NCI-H146 (cell line): ENCODE measurements at regions not wholly inside any gene's neighbourhood (a gene's known extent, or its start where the extent isn't known, plus 50 kb on each side); places are given as distances from the start of the nearest gene placed in this dataset.

Source experiments
- DNase-seq: peaks from one replicate; lab custom pipeline; 2025; lab: John Stamatoyannopoulos, UW

DNA sequence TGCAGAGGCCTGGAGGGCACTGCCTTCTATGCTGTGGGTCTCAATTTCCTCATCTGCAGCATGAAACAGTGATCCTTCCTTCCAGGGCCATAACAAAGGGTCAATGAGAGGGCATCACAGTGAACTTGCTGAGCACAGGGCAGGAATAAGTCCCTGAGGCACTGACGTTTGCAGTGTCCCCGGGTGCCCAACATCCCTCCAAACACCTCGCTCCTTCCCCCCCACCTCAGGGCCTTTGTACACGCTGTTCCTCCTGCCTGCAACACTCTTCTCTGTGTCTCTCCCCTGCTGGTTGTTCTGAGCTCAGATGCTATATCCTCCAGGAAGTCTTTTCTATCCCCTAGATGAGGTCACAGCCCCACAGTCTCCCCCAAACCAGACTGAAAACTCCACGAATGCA is 59.7 kb upstream of the TCF20 start:
- DNase-seq, result no peak

DNA sequence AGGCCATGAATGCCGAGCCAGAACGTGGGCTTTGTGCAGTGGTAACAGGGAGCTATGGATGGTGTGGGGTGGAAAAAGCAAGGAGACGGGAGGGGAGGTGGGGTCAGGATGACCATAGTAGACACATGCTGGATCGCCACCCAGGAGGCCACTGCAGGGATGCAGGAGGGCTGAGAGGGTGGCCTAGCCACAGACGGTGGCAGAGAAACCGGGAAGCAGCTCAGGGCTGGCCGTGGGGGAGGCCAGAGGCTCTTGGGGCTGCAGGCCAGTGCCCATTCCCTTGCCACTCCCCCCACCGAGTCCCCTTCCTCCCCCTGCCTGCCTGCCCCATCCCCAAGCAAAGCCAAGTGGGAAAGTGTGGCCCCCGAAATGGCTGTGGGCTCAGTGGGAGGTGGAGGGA is 59.1 kb upstream of the TCF20 start:
- no peak for DNase-seq

DNA sequence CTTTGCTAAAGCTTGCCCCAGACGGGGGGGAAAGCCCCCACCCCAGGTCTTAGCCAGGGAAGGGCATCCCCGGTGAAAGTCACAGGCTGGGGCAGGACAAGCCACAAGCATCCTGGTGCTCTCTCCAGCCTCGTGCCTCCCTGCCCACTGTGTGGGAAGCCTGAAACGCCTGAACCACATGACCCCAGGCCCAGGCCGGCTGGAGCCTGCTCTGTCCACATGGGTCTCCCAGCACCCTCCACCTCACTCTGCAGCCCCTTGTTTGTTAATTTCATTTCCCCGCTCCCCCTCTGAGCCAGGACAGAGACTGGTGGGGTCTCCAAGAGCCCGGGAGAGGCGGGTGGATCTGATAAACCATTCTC is 58.3 kb upstream of the TCF20 start:
- no peak for DNase-seq

DNA sequence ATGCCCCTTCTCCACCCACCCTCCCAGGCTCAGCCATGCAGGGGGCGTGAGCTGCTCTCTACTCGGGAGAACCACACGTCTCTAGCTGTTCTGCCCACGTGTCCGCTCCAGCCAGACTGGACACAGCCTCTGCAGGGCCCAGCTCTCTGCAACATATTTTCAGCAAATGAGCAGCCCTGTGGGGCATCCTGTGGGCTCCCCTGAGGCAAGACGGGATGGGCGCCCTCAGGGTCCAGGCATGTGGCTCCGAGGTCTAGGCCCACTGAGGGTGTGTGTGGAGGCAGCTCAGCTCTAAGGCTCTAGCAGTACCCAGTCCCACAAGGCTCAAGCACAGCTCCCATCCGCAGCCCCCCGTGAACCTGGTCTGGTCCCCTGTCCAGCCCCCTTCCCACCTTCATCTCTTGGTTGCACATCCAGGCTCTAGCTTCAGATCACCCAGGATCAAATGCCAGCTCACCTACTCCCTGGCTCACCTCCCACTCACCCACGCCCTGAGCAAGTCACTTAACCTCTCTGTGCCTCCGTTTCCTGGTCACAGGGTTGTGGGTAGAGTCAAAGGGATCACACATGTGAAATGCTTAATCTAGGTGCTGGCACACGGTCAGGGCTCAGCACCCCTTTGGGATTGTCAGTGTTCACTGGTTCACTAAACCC is 57.8 kb upstream of the TCF20 start:
- no peak for DNase-seq

GRCh38 chr22:42327462-42328129 is 57.1 kb upstream of the TCF20 start:
- DNase-seq, result no peak

DNA sequence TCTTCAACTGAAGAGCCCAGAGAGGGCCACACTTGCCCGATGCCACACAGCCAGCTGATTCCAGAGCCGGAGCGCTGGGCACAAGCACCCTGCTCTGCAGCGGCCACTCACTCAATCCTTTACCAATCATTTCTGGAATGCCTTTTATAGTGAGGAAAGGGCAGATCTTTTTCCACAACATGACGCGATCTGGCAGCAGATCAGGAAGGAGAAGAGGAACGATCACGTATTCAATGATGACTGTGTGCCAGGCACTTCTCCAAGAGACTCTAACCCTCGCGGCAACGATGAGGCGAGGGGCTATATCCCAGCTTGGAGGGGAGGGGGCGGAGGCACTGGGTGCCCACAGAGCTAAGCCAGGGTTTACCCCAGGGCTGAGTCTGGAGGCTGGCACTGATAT is 56.3 kb upstream of the TCF20 start:
- no peak for DNase-seq

DNA sequence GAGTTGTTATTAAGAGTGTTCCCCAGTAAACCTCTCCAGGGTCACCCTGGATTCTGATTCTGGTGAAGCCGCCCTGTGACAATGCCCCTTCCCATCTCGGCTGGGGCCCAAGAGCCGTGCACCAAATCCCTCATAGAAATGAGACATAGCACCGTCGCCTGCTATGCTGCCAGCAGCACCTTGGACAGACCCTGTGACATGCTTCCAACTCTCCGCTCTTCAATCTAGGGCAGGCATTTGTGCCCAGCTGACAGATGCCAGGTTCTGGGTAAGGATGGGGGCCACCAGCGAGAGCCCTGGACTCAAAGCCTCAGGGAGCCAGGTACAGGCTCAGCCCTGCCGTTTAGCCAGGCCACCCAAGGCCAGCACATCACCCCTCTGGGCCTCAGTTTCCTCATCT is 55.8 kb upstream of the TCF20 start:
- DNase-seq, result no peak

GRCh38 chr22:42324990-42325710 is 54.7 kb upstream of the TCF20 start:
- DNase-seq, result peak; percentile 63

DNA sequence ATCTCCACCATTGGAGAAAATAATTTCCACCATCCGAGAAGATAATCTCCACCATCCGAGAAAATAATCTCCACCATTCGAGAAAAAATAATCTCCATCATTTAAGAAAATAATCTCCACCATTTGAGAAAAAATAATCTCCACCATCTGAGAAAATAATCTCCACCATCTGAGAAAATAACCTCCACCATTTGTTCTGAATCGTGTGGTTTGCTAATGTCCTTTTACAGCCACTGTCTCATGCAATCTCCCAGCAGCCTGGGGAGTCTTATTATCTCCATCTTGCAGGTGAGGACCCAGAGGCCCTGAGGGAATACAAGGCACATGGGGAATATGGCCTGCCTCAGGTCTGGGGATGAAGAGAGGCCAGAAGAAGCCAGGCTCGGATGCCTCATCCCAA is 54.1 kb upstream of the TCF20 start:
- peak; percentile 63 for DNase-seq

DNA sequence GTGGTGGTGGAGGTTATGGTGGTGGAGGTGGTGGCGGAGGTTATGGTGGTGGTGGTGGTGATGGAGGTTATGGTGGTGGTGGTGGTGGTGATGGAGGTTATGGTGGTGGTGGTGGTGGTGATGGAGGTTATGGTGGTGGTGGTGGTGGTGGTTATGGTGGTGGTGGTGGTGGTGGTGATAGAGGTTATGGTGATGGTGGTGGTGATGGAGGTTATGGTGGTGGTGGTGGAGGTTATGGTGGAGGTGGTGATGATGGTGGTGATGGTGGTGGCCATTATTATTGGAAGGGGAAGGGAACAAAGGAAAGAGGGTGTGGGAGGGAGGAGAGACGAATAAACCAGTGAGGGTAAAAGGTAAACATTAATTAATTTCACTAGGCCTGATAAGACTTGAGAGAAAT is 53.5 kb upstream of the TCF20 start:
- no peak for DNase-seq

DNA sequence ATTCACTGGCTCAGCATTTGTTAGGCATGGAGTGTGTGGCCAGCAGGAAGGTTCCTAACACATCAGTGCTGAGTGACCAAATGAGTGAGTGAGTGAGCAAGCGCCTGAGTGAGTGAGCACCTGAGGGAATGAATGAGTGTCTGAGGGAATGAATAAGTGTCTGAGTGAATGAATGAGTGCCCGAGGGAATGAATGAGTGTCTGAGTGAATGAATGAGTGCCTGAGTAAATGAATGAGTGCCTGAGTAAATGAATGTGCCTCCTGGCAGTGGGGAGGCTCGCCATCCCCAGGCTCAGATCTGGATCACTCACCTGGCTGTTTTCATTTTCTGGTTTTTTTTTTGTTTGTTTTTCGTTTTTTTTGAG is 52.1 kb upstream of the TCF20 start:
- DNase-seq, result no peak

DNA sequence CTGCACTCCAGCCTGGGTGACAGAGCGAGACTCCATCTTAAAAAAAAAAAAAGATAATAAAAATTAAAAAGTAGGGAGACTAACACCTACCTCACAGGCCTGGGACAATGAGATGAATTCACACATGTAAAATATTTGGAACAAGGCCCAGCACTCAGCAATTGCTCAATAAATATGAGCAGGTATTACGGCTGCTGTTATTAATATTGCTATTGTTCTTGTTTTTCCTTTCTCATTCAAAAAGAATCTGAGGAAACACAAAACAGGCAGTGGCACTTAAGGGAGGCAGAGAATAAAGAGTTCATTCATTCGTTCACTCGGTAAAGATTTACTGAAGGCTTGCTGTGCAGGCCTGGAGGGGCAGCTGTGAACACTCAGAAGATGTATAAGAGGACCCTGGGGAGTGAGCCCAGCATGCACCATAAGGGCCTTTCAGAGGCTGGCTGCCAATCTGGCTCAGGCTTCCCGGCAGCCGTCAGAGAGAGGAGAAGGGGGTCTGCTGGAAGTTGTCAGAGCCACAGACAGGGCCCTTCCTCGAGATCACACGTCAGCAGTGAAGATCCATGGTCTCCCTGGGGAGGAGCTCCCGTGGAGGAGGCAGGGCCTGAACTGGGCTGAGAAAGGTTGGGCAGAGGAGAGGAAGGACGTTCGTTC is 51.6 kb upstream of the TCF20 start:
- no peak for DNase-seq

GRCh38 chr22:42320443-42321416 is 50.3 kb upstream of the TCF20 start:
- DNase-seq, result peak; percentile 88
